DOHH2 (cell line): ENCODE measurements at regions not wholly inside any gene's neighbourhood (a gene's known extent, or its start where the extent isn't known, plus 50 kb on each side); places are given as distances from the start of the nearest gene placed in this dataset.

ENCODE experiments used
- H3F3A ChIP-seq: fragments of 200-600 bp; sonication (generic), shearing (Covaris generic); 2 replicates; pipeline ENCODE4 v1.6.0; 2016; ENCODE audit warnings: antibody characterized with exemption, mild to moderate bottlenecking; ENCODE audit not compliant: control insufficient read depth, insufficient read depth
- H3K27ac ChIP-seq: fragments of 200-600 bp; sonication (generic); 2 replicates; pipeline ENCODE4 v1.5.1; 2014; ENCODE audit warnings: low read depth, mild to moderate bottlenecking, low read length, moderate library complexity
- H3K27me3 ChIP-seq: fragments of 200-600 bp; sonication (generic); 2 replicates; pipeline ENCODE4 v1.6.1; 2014; ENCODE audit warnings: mild to moderate bottlenecking, low read length, mixed read lengths; ENCODE audit not compliant: control insufficient read depth
- H3K36me3 ChIP-seq: fragments of 200-600 bp; sonication (generic); 2 replicates; pipeline ENCODE4 v1.6.1; 2014; ENCODE audit warnings: mild to moderate bottlenecking, low read length, moderate library complexity, mixed read lengths; ENCODE audit not compliant: control insufficient read depth
- H3K4me1 ChIP-seq: fragments of 200-600 bp; sonication (generic); 2 replicates; pipeline ENCODE4 v1.6.1; 2014; ENCODE audit warnings: mild to moderate bottlenecking, low read length, mixed read lengths; ENCODE audit not compliant: control insufficient read depth
- H3K4me2 ChIP-seq: fragments of 200-600 bp; sonication (generic); 2 replicates; pipeline ENCODE4 v1.6.0; 2014; ENCODE audit warnings: mild to moderate bottlenecking, low read length, moderate library complexity
- H3K4me3 ChIP-seq: fragments of 200-600 bp; sonication (generic); 2 replicates; pipeline ENCODE4 v1.5.1; 2014; ENCODE audit warnings: mild to moderate bottlenecking, low read length, mixed read lengths
- H3K79me2 ChIP-seq: fragments of 200-600 bp; sonication (generic); 2 replicates; pipeline ENCODE4 v1.6.1; 2014; ENCODE audit warnings: mild to moderate bottlenecking, low read length, mixed read lengths; ENCODE audit not compliant: control insufficient read depth
- H3K9me2 ChIP-seq: fragments of 200-600 bp; sonication (generic); replicated peaks from 2 replicates; pipeline ENCODE4 v1.6.1; 2014; ENCODE audit warnings: mild to moderate bottlenecking, low read length, mixed read lengths; ENCODE audit not compliant: control insufficient read depth
- H3K9me3 ChIP-seq: fragments of 200-600 bp; sonication (generic); 2 replicates; pipeline ENCODE4 v1.6.1; 2014; ENCODE audit warnings: antibody characterized with exemption, low read length, mixed read lengths; ENCODE audit not compliant: control insufficient read depth, insufficient read depth
- H4K20me1 ChIP-seq: fragments of 200-600 bp; sonication (generic); 2 replicates; pipeline ENCODE4 v1.6.0; 2014; ENCODE audit warnings: low read depth, mild to moderate bottlenecking, antibody characterized with exemption, low read length, moderate library complexity; ENCODE audit not compliant: control insufficient read depth, insufficient read depth
- CTCF ChIP-seq: fragments of 200-600 bp; sonication (generic); IDR thresholded peaks from one replicate; pipeline ENCODE4 v1.5.1; 2014; ENCODE audit warnings: antibody characterized with exemption, mild to moderate bottlenecking, low read depth, low read length; ENCODE audit not compliant: poor library complexity, severe bottlenecking
- EZH2phosphoT487 ChIP-seq: fragments of 200-600 bp; sonication (generic); IDR thresholded peaks from 2 replicates; pipeline ENCODE4 v1.6.1; 2017; ENCODE audit warnings: borderline replicate concordance, mild to moderate bottlenecking, antibody characterized with exemption, low read length, moderate library complexity, mixed read lengths

GRCh38 chr9:118630931-118631595, 738.2 kb downstream of the BRINP1 start:
- no peaks in the 10 kb centered on the region for H3K79me2 ChIP-seq
- no peak overlapping the region for H3K4me2 ChIP-seq
- no peaks in the 10 kb centered on the region for H4K20me1 ChIP-seq
- H3K27me3 ChIP-seq, result no peaks in the 10 kb centered on the region
- no peaks in the 10 kb centered on the region for H3F3A ChIP-seq
- no peak for TF ChIP-seq CTCF
- TF ChIP-seq EZH2phosphoT487, result no peak
- H3K36me3 ChIP-seq, result no peaks in the 10 kb centered on the region
- H3K9me2 ChIP-seq, result no peaks in the 10 kb centered on the region; the same call in 1 of the 2 replicates
- no peaks in the 10 kb centered on the region for H3K4me1 ChIP-seq
- H3K4me3 ChIP-seq, result no peak overlapping the region
- H3K27ac ChIP-seq, result no peak overlapping the region
- H3K9me3 ChIP-seq, result no peaks in the 10 kb centered on the region

GRCh38 chr9:118631956-118632355, 737.3 kb downstream of the BRINP1 start:
- TF ChIP-seq EZH2phosphoT487, result no peak
- no peak for TF ChIP-seq CTCF
- Histone ChIP-seq H3K36me3 (no peaks in the 10 kb centered on the region), H3K4me3 (no peak overlapping the region), H3K27ac (no peak overlapping the region), H3K27me3 (no peaks in the 10 kb centered on the region), H3F3A (no peaks in the 10 kb centered on the region), H3K4me2 (no peak overlapping the region), H3K9me3 (no peaks in the 10 kb centered on the region), H3K79me2 (no peaks in the 10 kb centered on the region), H3K9me2 (no peaks in the 10 kb centered on the region; the same call in 1 of the 2 replicates), H3K4me1 (no peaks in the 10 kb centered on the region), H4K20me1 (no peaks in the 10 kb centered on the region)

GRCh38 chr9:118635416-118635815, 733.8 kb downstream of the BRINP1 start:
- Histone ChIP-seq H3K27ac (no peak overlapping the region), H3K79me2 (no peaks in the 10 kb centered on the region), H3K36me3 (no peaks in the 10 kb centered on the region), H3K4me2 (no peak overlapping the region), H3K9me2 (no peaks in the 10 kb centered on the region; the same call in 1 of the 2 replicates), H3K9me3 (no peaks in the 10 kb centered on the region), H3F3A (no peaks in the 10 kb centered on the region), H3K4me3 (no peak overlapping the region), H4K20me1 (no peaks in the 10 kb centered on the region), H3K4me1 (no peaks in the 10 kb centered on the region), H3K27me3 (no peaks in the 10 kb centered on the region)
- TF ChIP-seq CTCF (no peak), EZH2phosphoT487 (no peak)
